ENCODE measurements at regions not wholly inside any gene's neighbourhood (a gene's known extent, or its start where the extent isn't known, plus 50 kb on each side); places are given as distances from the start of the nearest gene placed in this dataset.
"Not testable (repeated sequence)": the region's sequence is repeated elsewhere in the genome, so short reads cannot be mapped to it uniquely, and the experiment has no call there.

DNA sequence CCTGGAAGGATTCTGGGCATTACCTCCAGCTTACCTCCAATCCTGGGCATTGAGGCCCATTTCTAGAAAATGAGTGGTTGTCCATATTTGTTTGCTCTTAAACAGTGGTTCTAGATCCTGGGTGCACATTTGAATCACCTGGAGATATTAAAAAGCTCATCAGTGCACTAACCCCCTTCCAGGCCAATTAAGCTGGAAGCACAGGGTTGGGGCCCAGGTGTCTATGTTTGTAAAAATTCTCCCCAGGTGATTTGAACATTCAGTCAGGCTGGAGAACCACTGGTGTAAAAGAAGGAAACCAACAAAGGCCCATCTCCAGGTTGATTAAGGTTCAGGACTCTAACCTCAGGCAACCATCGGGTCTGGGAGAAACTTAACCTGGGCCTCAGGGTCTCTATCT lies 102.6 kb upstream of the NANOS1 start:
- no peaks in the 10 kb centered on the region for H3K9me3 ChIP-seq
- no peaks in the 10 kb centered on the region for H3K27me3 ChIP-seq
- no peak for TF ChIP-seq POLR2A (IDR thresholded peaks at IDR 0.05)
- TF ChIP-seq, protein P1, sequence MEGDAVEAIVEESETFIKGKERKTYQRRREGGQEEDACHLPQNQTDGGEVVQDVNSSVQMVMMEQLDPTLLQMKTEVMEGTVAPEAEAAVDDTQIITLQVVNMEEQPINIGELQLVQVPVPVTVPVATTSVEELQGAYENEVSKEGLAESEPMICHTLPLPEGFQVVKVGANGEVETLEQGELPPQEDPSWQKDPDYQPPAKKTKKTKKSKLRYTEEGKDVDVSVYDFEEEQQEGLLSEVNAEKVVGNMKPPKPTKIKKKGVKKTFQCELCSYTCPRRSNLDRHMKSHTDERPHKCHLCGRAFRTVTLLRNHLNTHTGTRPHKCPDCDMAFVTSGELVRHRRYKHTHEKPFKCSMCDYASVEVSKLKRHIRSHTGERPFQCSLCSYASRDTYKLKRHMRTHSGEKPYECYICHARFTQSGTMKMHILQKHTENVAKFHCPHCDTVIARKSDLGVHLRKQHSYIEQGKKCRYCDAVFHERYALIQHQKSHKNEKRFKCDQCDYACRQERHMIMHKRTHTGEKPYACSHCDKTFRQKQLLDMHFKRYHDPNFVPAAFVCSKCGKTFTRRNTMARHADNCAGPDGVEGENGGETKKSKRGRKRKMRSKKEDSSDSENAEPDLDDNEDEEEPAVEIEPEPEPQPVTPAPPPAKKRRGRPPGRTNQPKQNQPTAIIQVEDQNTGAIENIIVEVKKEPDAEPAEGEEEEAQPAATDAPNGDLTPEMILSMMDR (IDR thresholded peaks at IDR 0.05): no peak
- no peaks in the 10 kb centered on the region for H3K4me1 ChIP-seq
- H3K27ac ChIP-seq: no peak overlapping the region
- intact Hi-C loops (cut with DNase I): no loop called here
- DNase-seq: no peak
- ATAC-seq: no peak
- no peak overlapping the region for H3K4me3 ChIP-seq
- WGBS, 2 donors: 91% methylated on average over 1 of the region's 1 CpG
- H3K36me3 ChIP-seq (replicated peaks in 1 of 2; ENCODE audit: insufficient read depth in 1 of 2, low read depth in 2 of 2): no peaks in the 10 kb centered on the region

DNA sequence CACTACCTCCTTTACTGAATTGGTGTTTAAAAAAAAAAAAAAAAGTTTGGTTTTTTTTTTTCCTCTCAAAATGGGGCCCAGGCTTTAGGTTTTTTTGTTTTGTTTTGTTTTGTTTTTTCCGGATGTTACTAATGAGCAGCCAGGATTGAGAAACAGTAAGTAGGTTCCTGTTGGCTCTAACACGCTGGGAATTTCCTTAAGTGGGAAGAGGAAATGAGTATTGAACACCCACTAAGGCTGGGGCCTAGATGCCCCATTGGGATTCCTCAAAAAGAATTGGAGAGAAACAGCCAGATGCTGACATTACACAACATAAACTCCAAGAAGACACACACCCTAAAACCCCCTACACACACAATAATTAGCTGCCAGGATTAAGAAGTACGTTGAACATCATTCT lies 102.2 kb upstream of the NANOS1 start:
- WGBS, 2 donors: 57 to 65% methylated on average over 3 of the region's 3 CpGs
- no peak for TF ChIP-seq POLR2A (IDR thresholded peaks at IDR 0.05)
- TF ChIP-seq, protein P1 (IDR thresholded peaks at IDR 0.05): no peak
- Histone ChIP-seq H3K27ac (no peak overlapping the region), H3K4me3 (no peak overlapping the region), H3K27me3 (no peaks in the 10 kb centered on the region), H3K36me3 (replicated peaks in 1 of 2; ENCODE audit: insufficient read depth in 1 of 2, low read depth in 2 of 2) (no peaks in the 10 kb centered on the region), H3K4me1 (no peaks in the 10 kb centered on the region), H3K9me3 (no peaks in the 10 kb centered on the region)
- ATAC-seq (no peak), DNase-seq (no peak)
- intact Hi-C loops (cut with DNase I): no loop called here

GRCh38 chr10:118930614-118931013 lies 98.9 kb upstream of the NANOS1 start:
- H3K9me3 ChIP-seq: no peaks in the 10 kb centered on the region
- H3K4me1 ChIP-seq: no peaks in the 10 kb centered on the region
- intact Hi-C loops (cut with DNase I): no loop called here
- no peak overlapping the region for H3K27ac ChIP-seq
- DNase-seq (no peak), ATAC-seq (no peak)
- no peak overlapping the region for H3K4me3 ChIP-seq
- no peaks in the 10 kb centered on the region for H3K36me3 ChIP-seq (replicated peaks in 1 of 2; ENCODE audit: insufficient read depth in 1 of 2, low read depth in 2 of 2)
- WGBS, 2 donors: 41 to 85% methylated on average over 1 of the region's 1 CpG
- H3K27me3 ChIP-seq: no peaks in the 10 kb centered on the region
- TF ChIP-seq, protein P1 (IDR thresholded peaks at IDR 0.05): no peak
- no peak for TF ChIP-seq POLR2A (IDR thresholded peaks at IDR 0.05)

DNA sequence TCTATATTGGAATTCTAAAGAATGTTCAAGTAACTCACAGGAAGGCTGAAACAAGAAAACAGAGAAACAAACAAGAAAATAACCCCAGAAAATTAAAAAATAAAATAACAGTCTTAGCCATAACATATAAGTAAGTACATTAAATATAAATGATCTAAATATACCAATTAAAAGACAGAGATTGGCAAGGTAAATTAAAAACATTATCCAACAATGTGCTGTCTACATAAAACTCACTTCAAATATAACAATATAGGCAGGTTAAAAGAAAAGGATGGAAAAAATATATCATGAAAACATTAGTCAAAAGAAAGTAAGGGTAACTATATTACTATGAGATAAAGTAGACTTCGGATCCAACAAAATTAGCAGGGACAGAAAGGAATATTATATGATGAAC lies 98.1 kb upstream of the NANOS1 start:
- ATAC-seq: no peak
- Histone ChIP-seq H3K27me3 (no peaks in the 10 kb centered on the region), H3K27ac (no peak overlapping the region), H3K4me1 (no peaks in the 10 kb centered on the region), H3K36me3 (replicated peaks in 1 of 2; ENCODE audit: insufficient read depth in 1 of 2, low read depth in 2 of 2) (no peaks in the 10 kb centered on the region), H3K4me3 (no peak overlapping the region), H3K9me3 (no peaks in the 10 kb centered on the region)
- WGBS, 2 donors: 67 to 89% methylated on average over 1 of the region's 1 CpG
- intact Hi-C loops (cut with DNase I): no loop called here
- TF ChIP-seq, protein P1 (IDR thresholded peaks at IDR 0.05): no peak
- TF ChIP-seq POLR2A (IDR thresholded peaks at IDR 0.05): no peak
- DNase-seq: no peak

GRCh38 chr10:118932154-118932553 lies 97.4 kb upstream of the NANOS1 start:
- intact Hi-C loops (cut with DNase I); H3K27ac ChIP-seq; H3K36me3 ChIP-seq (replicated peaks in 1 of 2; ENCODE audit: insufficient read depth in 1 of 2, low read depth in 2 of 2); ATAC-seq; H3K9me3 ChIP-seq; DNase-seq; H3K27me3 ChIP-seq; H3K4me3 ChIP-seq; H3K4me1 ChIP-seq: not testable (repeated sequence)
- WGBS, 2 donors: 93 to 100% methylated on average over 1 of the region's 1 CpG
